PFSK-1 (cell line): ENCODE measurements at regions not wholly inside any gene's neighbourhood (a gene's known extent, or its start where the extent isn't known, plus 50 kb on each side); places are given as distances from the start of the nearest gene placed in this dataset.

Source experiments
- FOXP2 ChIP-seq: optimal IDR thresholded peaks from 2 replicates; pipeline ENCODE3; 2011; ENCODE audit warnings: borderline replicate concordance, control low read depth, inconsistent platforms; ENCODE audit not compliant: insufficient read depth; ENCODE audit errors: extremely low read length, extremely low read depth
- POLR2AphosphoS5 ChIP-seq: IDR thresholded peaks from 2 replicates; pipeline ENCODE4 v1.6.1; 2012; ENCODE audit warnings: low read depth, mild to moderate bottlenecking, control low read depth, low read length, moderate library complexity
- REST ChIP-seq, 2 experiments: IDR thresholded peaks; 2 replicates each; pipeline versions ENCODE4 v1.6.1 to v1.8.0; 2011 to 2012; ENCODE audit warnings: low read depth in 2 of 2, low read length in 2 of 2, control low read depth in 1 of 2, inconsistent platforms in 1 of 2, mild to moderate bottlenecking in 1 of 2, moderate library complexity in 1 of 2; ENCODE audit not compliant: insufficient read depth in 1 of 2
- SIN3A ChIP-seq: IDR thresholded peaks from 2 replicates; pipeline ENCODE4 v1.6.1; 2012; ENCODE audit warnings: mild to moderate bottlenecking, low read length, moderate library complexity, borderline replicate concordance; ENCODE audit not compliant: insufficient read depth
- TAF1 ChIP-seq: IDR thresholded peaks from 2 replicates; pipeline ENCODE4 v1.6.1; 2012; ENCODE audit warnings: low read length, control low read depth, borderline replicate concordance; ENCODE audit not compliant: insufficient read depth

GRCh38 chr12:22808860-22809259 is 183.9 kb downstream of the ETNK1 start:
- TF ChIP-seq POLR2AphosphoS5 (no peak), TAF1 (no peak), SIN3A (no peak), REST (IDR thresholded peaks at IDR 0.05; ENCODE audit: insufficient read depth in 1 of 2, low read depth in 2 of 2, low read length in 2 of 2) (no peak)

- TF ChIP-seq POLR2AphosphoS5: no peak
- TF ChIP-seq FOXP2: no peak
- no peak for TF ChIP-seq SIN3A
- no peak for TF ChIP-seq TAF1
- no peak for TF ChIP-seq REST (IDR thresholded peaks at IDR 0.05; ENCODE audit: insufficient read depth in 1 of 2, low read depth in 2 of 2, low read length in 2 of 2)
Measured at GRCh38 chr12:22810036-22810435, 185.1 kb downstream of the ETNK1 start.

GRCh38 chr12:22812531-22812930 is 187.6 kb downstream of the ETNK1 start:
- TF ChIP-seq TAF1 (no peak), FOXP2 (no peak), POLR2AphosphoS5 (no peak), SIN3A (no peak), REST (IDR thresholded peaks at IDR 0.05; ENCODE audit: insufficient read depth in 1 of 2, low read depth in 2 of 2, low read length in 2 of 2) (no peak)

- no peak for TF ChIP-seq POLR2AphosphoS5
- TF ChIP-seq FOXP2: no peak
- TF ChIP-seq REST (IDR thresholded peaks at IDR 0.05; ENCODE audit: insufficient read depth in 1 of 2, low read depth in 2 of 2, low read length in 2 of 2): no peak
- no peak for TF ChIP-seq SIN3A
- no peak for TF ChIP-seq TAF1
Measured at GRCh38 chr12:22821985-22822384, 197.0 kb downstream of the ETNK1 start.

GRCh38 chr12:22826026-22826425 is 201.1 kb downstream of the ETNK1 start:
- TF ChIP-seq POLR2AphosphoS5: no peak
- no peak for TF ChIP-seq FOXP2
- no peak for TF ChIP-seq REST (IDR thresholded peaks at IDR 0.05; ENCODE audit: insufficient read depth in 1 of 2, low read depth in 2 of 2, low read length in 2 of 2)
- no peak for TF ChIP-seq TAF1
- no peak for TF ChIP-seq SIN3A
